A549 (cell line): ENCODE measurements at regions not wholly inside any gene's neighbourhood (a gene's known extent, or its start where the extent isn't known, plus 50 kb on each side); places are given as distances from the start of the nearest gene placed in this dataset.

Experiments used
- ATAC-seq, 2 experiments: fragments of 200-7000 bp in 1 of 2; fragments of >200 bp in 1 of 2; cut with Nextera tagmentation in 1 of 2; cut with Tn5 transposase in 1 of 2; 3 replicates each; pipeline versions ENCODE4 v1.8.0 to v1.9.1; 2018 to 2020; ENCODE audit warnings: mild to moderate bottlenecking in 1 of 2, moderate library complexity in 1 of 2
- CTCF ChIA-PET: fragments of 300-600 bp; sonication (Branson Sonifier 250); formaldehyde crosslinking; extraction: SDS; loops from one replicate; lab custom pipeline; 2021; ENCODE audit warnings: antibody characterized with exemption, inconsistent platforms; lab: Yijun Ruan, JAX
- POLR2A ChIA-PET: fragments of 350-600 bp; formaldehyde crosslinking; extraction: SDS; loops from one replicate; lab custom pipeline; 2021; ENCODE audit warnings: antibody characterized with exemption, inconsistent platforms; lab: Yijun Ruan, JAX
- DNase-seq, 2 experiments: peaks; one replicate each; pipeline versions ENCODE4 v3.0.0 to v3.0.0-alpha.2; 2011 to 2016; ENCODE audit warnings: low read depth in 1 of 2, low spot score in 1 of 2
- FAIRE-seq: peaks from 2 replicates; lab custom pipeline; 2011; peaks lifted over from hg19 to GRCh38; lab: Jason Lieb, UNC
- H3K27ac ChIP-seq, 2 experiments: fragments of >200 bp; sonication (Bioruptor Twin); formaldehyde crosslinking; 3 replicates each; pipeline ENCODE4 v1.5.1; 2016 to 2017
- H3K4me1 ChIP-seq: fragments of >200 bp; sonication (Bioruptor Twin); formaldehyde crosslinking; 3 replicates; pipeline ENCODE4 v1.6.1; 2016
- H3K4me2 ChIP-seq: fragments of >200 bp; sonication (Bioruptor Twin); formaldehyde crosslinking; 3 replicates; pipeline ENCODE4 v1.6.1; 2016
- H3K4me3 ChIP-seq: fragments of >200 bp; sonication (Bioruptor Twin); formaldehyde crosslinking; 3 replicates; pipeline ENCODE4 v1.5.1; 2016
- H3K9me3 ChIP-seq: fragments of >200 bp; sonication (Bioruptor Twin); formaldehyde crosslinking; 3 replicates; pipeline ENCODE4 v1.6.1; 2016
- ATOH8 ChIP-seq: fragments of 250-450 bp; sonication (Bioruptor Pico); IDR thresholded peaks from 2 replicates; pipeline ENCODE4 v1.5.0; 2020; ENCODE audit warnings: low read depth, mild to moderate bottlenecking, moderate library complexity
- BHLHE40 ChIP-seq: IDR thresholded peaks from 2 replicates; pipeline ENCODE4 v1.6.1; 2012; ENCODE audit warnings: low read depth, low read length, inconsistent platforms
- CHD4 ChIP-seq: fragments of 200-600 bp; sonication (generic); IDR thresholded peaks from 2 replicates; pipeline ENCODE4 v1.6.1; 2016; ENCODE audit warnings: antibody characterized with exemption, mild to moderate bottlenecking, borderline replicate concordance
- CTCF ChIP-seq: fragments of >200 bp; sonication (Bioruptor Twin); formaldehyde crosslinking; IDR thresholded peaks from 3 replicates; pipeline ENCODE4 v1.5.1; 2016
- EHF ChIP-seq: fragments of 250-450 bp; sonication (Bioruptor Pico); IDR thresholded peaks from 2 replicates; pipeline ENCODE4 v1.5.0; 2020; ENCODE audit warnings: mild to moderate bottlenecking
- ELK1 ChIP-seq: fragments of 150-350 bp; IDR thresholded peaks from 2 replicates; pipeline ENCODE4 v1.6.1; 2014; ENCODE audit warnings: low read depth, mild to moderate bottlenecking, low read length
- ESRRA ChIP-seq: fragments of 150-350 bp; IDR thresholded peaks from 2 replicates; pipeline ENCODE4 v1.6.1; 2014; ENCODE audit warnings: mild to moderate bottlenecking, low read length, borderline replicate concordance
- FOSB ChIP-seq: fragments of 250-450 bp; sonication (Bioruptor Pico); IDR thresholded peaks from 2 replicates; pipeline ENCODE4 v1.5.0; 2020; ENCODE audit warnings: mild to moderate bottlenecking, moderate library complexity
- FOSL2 ChIP-seq, 2 experiments: fragments of 450-650 bp in 1 of 2; fragments of >200 bp in 1 of 2; sonication (Bioruptor Twin) in 1 of 2; formaldehyde crosslinking; IDR thresholded peaks; 2 replicates each; pipeline versions ENCODE4 v1.5.0 to v1.6.1; 2016 to 2020; ENCODE audit warnings: mild to moderate bottlenecking in 1 of 2, moderate library complexity in 1 of 2
- GATA3 ChIP-seq: IDR thresholded peaks from 2 replicates; pipeline ENCODE4 v1.6.1; 2012; ENCODE audit warnings: borderline replicate concordance
- HES2 ChIP-seq: fragments of >200 bp; sonication (Bioruptor Twin); formaldehyde crosslinking; IDR thresholded peaks from 2 replicates; pipeline ENCODE4 v1.6.1; 2016
- JUN ChIP-seq, 2 experiments: fragments of >200 bp; sonication (Bioruptor Twin); formaldehyde crosslinking; IDR thresholded peaks; 2 replicates in 1 of 2; 3 replicates in 1 of 2; pipeline ENCODE4 v1.6.1; 2016 to 2017
- JUNB ChIP-seq: fragments of >200 bp; sonication (Bioruptor Twin); formaldehyde crosslinking; IDR thresholded peaks from 2 replicates; pipeline ENCODE4 v1.6.1; 2016
- KDM1A ChIP-seq: fragments of 200-600 bp; sonication (generic); IDR thresholded peaks from 2 replicates; pipeline ENCODE4 v1.6.1; 2016; ENCODE audit warnings: low read depth, mild to moderate bottlenecking
- MAFK ChIP-seq: fragments of 450-650 bp; IDR thresholded peaks from 2 replicates; pipeline ENCODE4 v1.6.1; 2014; ENCODE audit not compliant: partially characterized antibody
- MAX ChIP-seq: IDR thresholded peaks from 2 replicates; pipeline ENCODE4 v1.6.1; 2012
- MAZ ChIP-seq: fragments of 150-350 bp; IDR thresholded peaks from 2 replicates; pipeline ENCODE4 v1.6.1; 2014; ENCODE audit warnings: antibody characterized with exemption, low read depth, low read length, borderline replicate concordance
- MYC ChIP-seq: IDR thresholded peaks from 2 replicates; pipeline ENCODE4 v1.6.1; 2012; ENCODE audit warnings: mild to moderate bottlenecking, inconsistent platforms, low read length, improper control_type of control experiment, borderline replicate concordance
- PHF8 ChIP-seq: fragments of 200-600 bp; sonication (generic); IDR thresholded peaks from 2 replicates; pipeline ENCODE4 v1.6.1; 2016; ENCODE audit warnings: low read depth, mild to moderate bottlenecking, antibody characterized with exemption, moderate library complexity, borderline replicate concordance
- POLR2AphosphoS2 ChIP-seq: conservative IDR thresholded peaks from 2 replicates; pipeline ENCODE4 v1.6.1; 2012; ENCODE audit warnings: low read length, improper control_type of control experiment, inconsistent platforms
- RAD21 ChIP-seq, 2 experiments: fragments of >200 bp in 1 of 2; sonication (Bioruptor Twin) in 1 of 2; formaldehyde crosslinking in 1 of 2; IDR thresholded peaks in 1 of 2; conservative IDR thresholded peaks in 1 of 2; 2 replicates in 1 of 2; 3 replicates in 1 of 2; pipeline ENCODE4 v1.6.1; 2012 to 2018; ENCODE audit warnings: inconsistent platforms in 1 of 2
- SMC3 ChIP-seq: fragments of >200 bp; sonication (Bioruptor Twin); formaldehyde crosslinking; IDR thresholded peaks from 3 replicates; pipeline ENCODE4 v1.6.1; 2018; ENCODE audit warnings: inconsistent platforms
- TFCP2L1 ChIP-seq: fragments of 250-450 bp; sonication (Bioruptor Pico); IDR thresholded peaks from 2 replicates; pipeline ENCODE4 v1.5.0; 2021; ENCODE audit warnings: mild to moderate bottlenecking
- TP53 ChIP-seq: fragments of 250-450 bp; sonication (Bioruptor Pico); IDR thresholded peaks from 2 replicates; pipeline ENCODE4 v1.5.0; 2021; ENCODE audit warnings: mild to moderate bottlenecking, moderate library complexity
- ZSCAN20 ChIP-seq: fragments of 250-450 bp; sonication (Bioruptor Pico); IDR thresholded peaks from 2 replicates; pipeline ENCODE4 v1.8.0; 2022; ENCODE audit warnings: mild to moderate bottlenecking, moderate library complexity
- WGBS: methylation state at CpG from one replicate; pipeline ENCODE4 v1.1.6; 2017; ENCODE audit errors: missing lambda C conversion rate; 5-methylcytosine and 5-hydroxymethylcytosine counted together

DNA sequence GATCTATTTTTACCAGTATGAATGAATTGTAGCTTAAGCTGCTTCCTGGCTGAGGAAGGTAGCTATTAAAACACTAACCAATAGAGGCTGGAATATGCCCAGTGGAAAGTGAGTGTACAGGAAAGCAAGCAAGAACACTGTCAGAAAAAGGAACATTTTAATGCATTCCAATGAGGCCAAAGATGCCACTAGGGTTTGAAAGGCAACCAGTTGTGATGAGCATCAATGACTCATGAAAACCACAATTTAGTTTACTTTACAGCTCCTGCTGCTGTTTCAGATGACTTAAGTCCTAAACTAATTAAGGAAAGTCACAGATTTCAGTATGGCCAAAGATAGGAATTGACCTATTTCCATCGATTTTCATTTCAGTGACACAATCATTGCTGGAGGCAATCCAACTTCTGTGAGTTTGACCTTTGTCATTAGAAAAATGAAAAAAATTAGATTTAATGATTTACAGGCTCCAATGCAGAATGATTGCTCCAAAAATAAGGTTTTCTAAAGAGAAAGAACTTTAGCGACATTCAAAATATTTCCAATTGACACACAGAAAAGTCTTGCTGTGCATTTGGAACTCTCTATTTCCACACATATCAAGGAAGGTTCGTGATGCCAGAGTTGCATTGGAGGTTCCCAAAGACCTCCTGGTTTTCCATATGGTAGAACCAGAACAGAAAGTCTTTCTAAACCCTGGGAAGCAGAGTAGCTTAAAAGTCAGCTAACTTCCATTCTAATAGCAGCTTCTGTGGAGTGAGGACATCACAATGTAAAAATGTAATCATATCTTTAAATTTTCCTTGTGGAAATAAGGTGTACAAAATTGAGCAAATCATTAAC lies 103.0 kb downstream of the SUCNR1 start:
- ATAC-seq: peak; percentile 95 to 97
- ChIA-PET CTCF (interaction anchor here (0.6 kb wide), 1 partner anchor 18 kb away, joined by 3 read pairs; no protein-coding TSS in a partner anchor), POLR2A (interaction anchor here (0.6 kb wide), 1 partner anchor 183 kb away, joined by 4 read pairs; no protein-coding TSS in a partner anchor)
- peak; percentile 98 for FAIRE-seq
- TF ChIP-seq FOSB (no peak), BHLHE40 (no peak), ATOH8 (CRISPR knock-in tag) (no peak), TFCP2L1 (CRISPR knock-in tag) (no peak), FOSL2 (IDR thresholded peaks at IDR 0.05) (peak; percentile 43; the same call in 1 of the 2 replicates), FOSL2 (CRISPR knock-in tag; IDR thresholded peaks at IDR 0.05) (peak; percentile 86), MAX (peak; percentile 45; the same call in 1 of the 2 replicates), SMC3 (peak; percentile 24; the same call in 1 of the 3 replicates), CHD4 (no peak), JUNB (peak; percentile 75), MYC (no peak), ELK1 (no peak), EHF (CRISPR knock-in tag) (no peak), PHF8 (no peak), POLR2AphosphoS2 (no peak), ZSCAN20 (CRISPR knock-in tag) (no peak), TP53 (CRISPR knock-in tag) (no peak), JUN (IDR thresholded peaks at IDR 0.05) (0 out of 5 replicates have a peak, but pooled peaks of 1 of the 2 experiments have one; percentile 31), CTCF (no peak), ESRRA (no peak), GATA3 (peak; percentile 81), KDM1A (no peak), RAD21 (conservative IDR thresholded peaks at IDR 0.05 in 1 of 2, IDR thresholded peaks at IDR 0.05 in 1 of 2) (peak; percentile 15 to 16; a peak in 1 of 5 replicates), MAZ (no peak), MAFK (peak; percentile 24), HES2 (no peak)
- peak; percentile 37 to 82 for DNase-seq
- 9% methylated on average over 3 of the region's 3 CpGs for WGBS
- Histone ChIP-seq H3K4me3 (peak overlapping the region; percentile 19; the same call in 1 of the 3 replicates), H3K4me1 (peaks cover 49% of the 10 kb centered on the region), H3K9me3 (no peaks in the 10 kb centered on the region), H3K4me2 (peak overlapping the region; percentile 88), H3K27ac (peak overlapping the region; percentile 45 to 74)
